ENCODE measurements at regions not wholly inside any gene's neighbourhood (a gene's known extent, or its start where the extent isn't known, plus 50 kb on each side); places are given as distances from the start of the nearest gene placed in this dataset.

GRCh38 chr16:85308611-85309540 lies 196.6 kb upstream of the CIBAR2 start:
- TF ChIP-seq SIN3A (IDR thresholded peaks at IDR 0.05; ENCODE audit: borderline replicate concordance, insufficient read depth, low read length) (no peak), TAF1 (IDR thresholded peaks at IDR 0.05; ENCODE audit: borderline replicate concordance, insufficient read depth, low read length) (no peak)
